ENCODE measurements at regions not wholly inside any gene's neighbourhood (a gene's known extent, or its start where the extent isn't known, plus 50 kb on each side); places are given as distances from the start of the nearest gene placed in this dataset.

GRCh38 chr18:41024792-41025191, 930.2 kb upstream of the PIK3C3 start:
- Mint-ChIP-seq H3K4me3 (no peak overlapping the region), H3K36me3 (ENCODE audit: low read depth) (no peaks in the 10 kb centered on the region), H3K9me3 (no peaks in the 10 kb centered on the region), H3K27ac (no peak overlapping the region), H3K4me1 (peaks cover 10% of the 10 kb centered on the region; the same call in 2 of the 3 replicates), H3K27me3 (ENCODE audit: insufficient read depth, low read depth, poor library complexity) (peaks cover 3% of the 10 kb centered on the region)
- H3K36me3 ChIP-seq (ENCODE audit: insufficient read depth): no peaks in the 10 kb centered on the region
- H3K4me2 ChIP-seq: no peak overlapping the region
- DNase-seq (ENCODE audit: low spot score): no peak
- H3K4me3 ChIP-seq: no peak overlapping the region
- no peak for ATAC-seq
- TF ChIP-seq ZNF462 (CRISPR knock-in tag; IDR thresholded peaks at IDR 0.05) (no peak), REST (IDR thresholded peaks at IDR 0.05; ENCODE audit: unreplicated experiment) (no peak), JUNB (IDR thresholded peaks at IDR 0.05; ENCODE audit: unreplicated experiment) (no peak), ZNF114 (CRISPR knock-in tag; IDR thresholded peaks at IDR 0.05) (no peak), ETS1 (IDR thresholded peaks at IDR 0.05) (no peak), EZH2 (IDR thresholded peaks at IDR 0.05; ENCODE audit: low read depth, unreplicated experiment) (no peak), EZH2phosphoT487 (IDR thresholded peaks at IDR 0.05; ENCODE audit: unreplicated experiment) (no peak), NANOG (IDR thresholded peaks at IDR 0.05; ENCODE audit: borderline replicate concordance) (no peak), CREB1 (CRISPR knock-in tag; IDR thresholded peaks at IDR 0.05; ENCODE audit: low read depth) (no peak), POLR2AphosphoS5 (IDR thresholded peaks at IDR 0.05; ENCODE audit: low read depth) (no peak)
- H3K27ac ChIP-seq (ENCODE audit: low read depth): no peak overlapping the region
- no peaks in the 10 kb centered on the region for H3F3A ChIP-seq (replicated peaks; ENCODE audit: low read depth)
- H3K4me1 ChIP-seq (ENCODE audit: insufficient read depth): peaks cover 9% of the 10 kb centered on the region; the same call in 1 of the 2 replicates
- H3K27me3 ChIP-seq (ENCODE audit: insufficient read depth): no peaks in the 10 kb centered on the region
- H3K79me2 ChIP-seq (replicated peaks; ENCODE audit: insufficient read depth): no peaks in the 10 kb centered on the region
- H3K9me2 ChIP-seq (ENCODE audit: insufficient read depth): no peaks in the 10 kb centered on the region
- no peaks in the 10 kb centered on the region for H4K20me1 ChIP-seq (replicated peaks; ENCODE audit: insufficient read depth)
- H2AFZ ChIP-seq: no peak overlapping the region

Measured in GM23338 (cell line).